ENCODE measurements at regions not wholly inside any gene's neighbourhood (a gene's known extent, or its start where the extent isn't known, plus 50 kb on each side); places are given as distances from the start of the nearest gene placed in this dataset.

DNA sequence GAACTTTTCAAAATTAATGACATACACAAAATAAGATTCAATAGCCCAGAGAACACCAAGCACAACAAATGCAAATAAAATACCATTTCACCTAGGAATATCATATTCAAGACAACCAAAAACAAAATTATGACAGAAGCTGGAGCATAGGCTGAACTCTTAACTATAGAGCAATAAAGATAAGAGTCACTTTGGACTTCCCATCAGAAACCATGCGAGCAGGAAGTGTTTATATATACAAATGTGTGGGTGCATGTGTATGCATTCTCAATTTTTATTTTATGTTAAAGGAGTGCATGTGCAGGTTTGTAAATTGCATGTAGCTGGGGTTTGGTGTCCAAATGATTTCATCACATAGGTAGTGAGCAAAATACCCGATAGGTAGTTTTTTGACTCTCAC is 291.6 kb downstream of the ARAP2 start:
- H3K27me3 Mint-ChIP-seq = no peaks in the 10 kb centered on the region
- ATAC-seq = no peak
- POLR2A ChIA-PET = no interaction called here

DNA sequence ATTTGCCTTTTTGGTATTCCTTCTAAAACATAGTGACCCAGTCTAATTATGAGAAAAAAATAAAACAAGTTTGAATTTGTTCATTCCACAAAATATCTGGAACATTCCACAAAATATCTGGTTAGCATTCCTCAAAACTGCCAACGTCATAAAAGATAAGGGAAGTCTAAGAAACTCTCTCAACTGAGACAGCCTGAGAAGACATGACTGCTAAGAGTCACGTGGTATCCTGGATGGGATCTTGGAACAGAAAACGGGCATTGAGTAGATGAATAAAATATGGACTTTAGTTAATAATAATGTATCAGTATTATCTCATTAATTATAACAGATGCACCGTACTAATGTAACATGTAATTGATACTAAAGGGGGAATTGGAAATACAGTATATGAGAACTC is 280.9 kb downstream of the ARAP2 start:
- Mint-ChIP-seq H3K36me3 (ENCODE audit: low read depth) (no peaks in the 10 kb centered on the region), H3K9me3 (ENCODE audit: low read depth) (no peaks in the 10 kb centered on the region), H3K4me1 (peaks cover 5% of the 10 kb centered on the region), H3K4me3 (no peak overlapping the region), H3K27ac (no peak overlapping the region), H3K27me3 (no peaks in the 10 kb centered on the region)
- intact Hi-C loops (cut with DNase I, micrococcal nuclease) = no loop called here
- DNase-seq (no peak), ATAC-seq (no peak)
- POLR2A ChIA-PET = no interaction called here
- CTCF ChIA-PET = no interaction called here

More for the DNA sequence above, 291.6 kb downstream of the ARAP2 start:
- intact Hi-C loops (cut with DNase I, micrococcal nuclease) = no loop called here
- no peaks in the 10 kb centered on the region for H3K36me3 Mint-ChIP-seq (ENCODE audit: low read depth)
- peaks cover 22% of the 10 kb centered on the region for H3K9me3 Mint-ChIP-seq (ENCODE audit: low read depth)
- H3K27ac Mint-ChIP-seq = no peak overlapping the region
- no peaks in the 10 kb centered on the region for H3K4me1 Mint-ChIP-seq
- H3K4me3 Mint-ChIP-seq = no peak overlapping the region
- CTCF ChIA-PET = interaction anchor here (0.7 kb wide), 1 partner anchor 22 kb away, joined by 3 read pairs; no protein-coding TSS in a partner anchor
- DNase-seq = no peak

DNA sequence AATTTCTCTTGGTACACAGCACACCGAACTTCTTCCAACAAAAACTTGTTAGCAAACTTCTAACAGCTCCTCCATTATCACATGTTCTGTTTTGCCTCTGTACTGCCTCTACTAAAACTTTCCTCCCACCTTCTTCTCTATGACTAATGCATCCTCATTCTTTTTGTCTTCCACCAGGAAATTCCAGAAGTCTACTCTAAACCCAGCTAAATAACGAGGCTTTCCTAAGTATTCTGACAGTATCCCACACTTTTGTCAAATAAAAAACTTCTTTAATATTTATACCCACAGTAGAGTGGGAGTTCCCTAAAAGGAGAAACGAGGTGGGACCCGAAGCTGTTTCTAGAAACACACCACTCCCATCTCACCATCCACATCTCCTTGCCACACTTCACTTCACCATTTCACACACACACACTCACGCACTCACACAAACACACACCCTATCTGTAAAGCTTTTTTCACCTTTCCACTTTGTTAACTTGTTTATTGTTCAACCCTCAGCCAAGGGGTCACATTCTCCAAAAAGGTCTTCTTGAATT is 280.3 kb downstream of the ARAP2 start:
- Mint-ChIP-seq H3K27ac (no peak overlapping the region), H3K9me3 (ENCODE audit: low read depth) (no peaks in the 10 kb centered on the region), H3K4me1 (peaks cover 5% of the 10 kb centered on the region), H3K4me3 (no peak overlapping the region), H3K36me3 (ENCODE audit: low read depth) (no peaks in the 10 kb centered on the region), H3K27me3 (no peaks in the 10 kb centered on the region)
- intact Hi-C loops (cut with DNase I, micrococcal nuclease) = no loop called here
- ATAC-seq (no peak), DNase-seq (no peak)
- ChIA-PET CTCF (interaction anchor here (0.6 to 1.3 kb wide), 2 partner anchors 29 to 556 kb away, joined by 3 read pairs; no protein-coding TSS in a partner anchor), POLR2A (no interaction called here)

DNA sequence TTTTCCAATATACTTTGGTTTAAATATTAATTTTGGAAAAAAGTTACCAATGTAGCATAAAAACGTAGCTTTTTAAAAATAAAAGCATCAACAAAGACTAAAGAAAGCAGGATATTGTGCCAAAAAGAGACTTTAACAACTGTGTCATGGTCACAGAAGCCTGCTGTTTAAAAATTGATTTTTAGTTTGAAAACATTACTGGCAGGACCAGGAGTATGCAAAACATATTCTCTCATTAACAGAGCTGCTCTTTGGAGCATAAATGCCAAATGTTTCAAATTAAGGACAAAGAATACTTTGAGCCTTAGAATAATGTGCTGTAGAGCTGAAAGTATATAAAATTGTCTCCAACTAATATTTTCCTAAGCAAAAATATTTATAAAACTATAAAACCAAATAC is 279.0 kb downstream of the ARAP2 start:
- ChIA-PET POLR2A (no interaction called here), CTCF (interaction anchor here (1.3 kb wide), 1 partner anchor 31 kb away, joined by 3 read pairs; no protein-coding TSS in a partner anchor)
- Mint-ChIP-seq H3K27ac (no peak overlapping the region), H3K9me3 (ENCODE audit: low read depth) (no peaks in the 10 kb centered on the region), H3K4me3 (no peak overlapping the region), H3K4me1 (peaks cover 5% of the 10 kb centered on the region), H3K36me3 (ENCODE audit: low read depth) (no peaks in the 10 kb centered on the region), H3K27me3 (peaks cover 2% of the 10 kb centered on the region)
- no peak for ATAC-seq
- DNase-seq = no peak
- intact Hi-C loops (cut with DNase I, micrococcal nuclease) = no loop called here

DNA sequence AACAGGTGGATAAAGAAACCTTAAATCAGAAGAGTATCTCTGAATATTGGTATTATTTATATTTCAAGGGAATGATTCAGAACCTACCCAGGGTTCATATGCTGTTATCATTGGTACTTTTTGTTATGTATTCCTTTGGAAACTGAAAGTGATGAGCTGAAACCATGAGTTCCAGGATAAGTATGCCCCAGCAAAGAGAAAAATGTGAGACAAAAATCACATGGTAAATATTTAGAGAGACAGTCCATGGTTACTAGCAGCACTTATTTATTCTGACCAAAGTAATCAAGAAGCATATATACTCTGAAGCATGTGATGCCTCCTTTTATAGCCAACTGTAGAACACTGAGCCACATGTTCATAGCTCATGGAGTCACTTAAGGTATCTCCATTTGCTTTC is 277.7 kb downstream of the ARAP2 start:
- intact Hi-C loops (cut with DNase I, micrococcal nuclease) = no loop called here
- POLR2A ChIA-PET = no interaction called here

DNA sequence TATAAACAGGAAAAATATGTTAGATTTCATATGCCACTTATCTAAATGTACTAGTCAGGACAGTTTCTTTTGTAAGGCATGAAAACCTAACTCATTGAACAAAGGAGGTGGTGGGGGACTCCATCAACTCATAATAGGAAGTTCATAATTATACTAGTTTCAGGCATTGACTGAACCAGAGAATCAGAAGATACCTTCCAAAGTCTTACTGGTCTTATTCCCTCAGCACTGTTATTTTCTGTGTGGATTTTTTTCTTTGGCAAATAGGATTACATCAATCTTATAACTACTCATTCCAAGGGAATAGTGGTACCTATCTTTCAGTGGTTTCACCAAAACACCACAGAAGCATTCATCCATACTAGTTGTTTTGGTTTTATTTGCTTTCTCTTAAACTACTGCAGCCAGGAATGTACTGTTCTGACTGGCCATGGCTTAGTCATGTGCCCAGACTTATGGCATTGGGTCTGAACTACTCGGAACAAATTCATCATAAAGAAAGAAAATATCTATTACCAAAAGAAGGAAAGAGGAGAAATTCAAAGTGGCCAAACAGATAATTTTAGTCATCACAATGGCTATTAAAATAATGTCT is 273.9 kb downstream of the ARAP2 start:
- intact Hi-C loops (cut with DNase I, micrococcal nuclease) = loop anchor here (1.0 to 10.0 kb wide), 4 partner anchors 111 to 424 kb away; no protein-coding TSS in a partner anchor
- H3K27ac Mint-ChIP-seq = no peak overlapping the region
- H3K9me3 Mint-ChIP-seq (ENCODE audit: low read depth) = no peaks in the 10 kb centered on the region
- CTCF ChIA-PET = no interaction called here
- H3K4me3 Mint-ChIP-seq = no peak overlapping the region
- H3K4me1 Mint-ChIP-seq = peaks cover 10% of the 10 kb centered on the region
- no peaks in the 10 kb centered on the region for H3K36me3 Mint-ChIP-seq (ENCODE audit: low read depth)
- POLR2A ChIA-PET = no interaction called here
- peak; percentile 81 for ATAC-seq
- peak; percentile 42 for DNase-seq
- H3K27me3 Mint-ChIP-seq = peaks cover 6% of the 10 kb centered on the region

More for the DNA sequence above, 277.7 kb downstream of the ARAP2 start:
- Mint-ChIP-seq H3K9me3 (ENCODE audit: low read depth) (no peaks in the 10 kb centered on the region), H3K27ac (no peak overlapping the region), H3K4me3 (no peak overlapping the region), H3K27me3 (peaks cover 2% of the 10 kb centered on the region), H3K4me1 (peaks cover 9% of the 10 kb centered on the region), H3K36me3 (ENCODE audit: low read depth) (no peaks in the 10 kb centered on the region)
- no peak for ATAC-seq
- CTCF ChIA-PET = no interaction called here
- no peak for DNase-seq

DNA sequence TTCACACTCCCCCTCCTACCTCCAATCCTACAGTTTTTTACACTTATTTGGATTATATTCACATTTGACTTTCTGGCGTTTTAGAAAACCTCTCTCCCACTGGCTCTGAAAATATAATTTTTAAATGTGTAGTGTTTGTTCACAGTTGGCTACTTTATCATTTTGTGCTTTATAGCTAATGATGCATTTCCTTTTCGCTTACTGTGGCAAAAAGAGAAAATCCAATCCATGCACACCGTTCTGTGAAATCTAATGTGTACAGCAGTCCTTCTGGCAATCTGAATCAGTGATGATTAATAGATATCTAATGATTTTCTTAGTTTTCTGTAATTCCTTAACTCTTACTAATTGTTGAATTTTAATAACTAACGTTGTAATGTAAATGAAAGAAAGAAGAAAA is 271.5 kb downstream of the ARAP2 start:
- intact Hi-C loops (cut with DNase I, micrococcal nuclease) = loop anchor here in 1 of 2 experiments (10.0 kb wide), 1 partner anchor 352 kb away; no protein-coding TSS in a partner anchor

DNA sequence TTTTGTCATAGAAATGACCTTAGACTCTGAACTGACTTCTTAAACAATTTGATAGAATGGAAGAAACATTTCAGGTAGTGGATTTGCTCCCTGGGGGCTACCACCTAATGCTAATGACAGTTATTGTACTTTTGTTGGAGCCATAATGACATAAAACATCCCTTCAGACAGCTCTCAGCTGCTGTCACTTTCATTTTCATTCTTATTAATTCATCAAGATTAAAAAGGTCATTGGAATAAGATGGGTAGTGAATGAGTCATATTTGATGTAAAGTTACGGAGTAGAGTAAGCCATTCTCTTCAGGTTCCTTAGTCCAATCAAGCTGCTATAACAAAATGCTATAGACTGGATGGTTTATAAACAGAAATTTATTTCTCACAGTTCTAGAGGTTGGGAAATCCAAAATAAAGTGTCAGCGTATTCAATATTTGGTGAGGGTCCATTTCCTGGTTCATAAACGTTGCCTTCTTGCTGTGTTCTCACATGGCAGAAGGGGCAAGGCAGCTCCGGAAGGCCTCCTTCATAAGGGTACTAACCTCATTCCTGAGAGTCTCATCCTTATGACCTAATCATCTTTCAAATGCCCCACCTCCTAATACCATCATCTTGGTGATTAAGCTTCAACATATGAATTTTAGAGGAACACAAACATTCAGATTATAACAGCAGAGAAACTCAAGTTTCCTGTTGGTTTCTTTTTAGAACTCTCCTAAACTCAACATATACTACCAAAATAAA is 268.5 kb downstream of the ARAP2 start:
- intact Hi-C loops (cut with DNase I, micrococcal nuclease) = loop anchor here in 1 of 2 experiments (1.0 to 10.0 kb wide), 2 partner anchors 349 to 419 kb away; no protein-coding TSS in a partner anchor
- peak; percentile 95 for ATAC-seq
- Mint-ChIP-seq H3K36me3 (ENCODE audit: low read depth) (no peaks in the 10 kb centered on the region), H3K4me3 (no peak overlapping the region), H3K9me3 (ENCODE audit: low read depth) (no peaks in the 10 kb centered on the region), H3K4me1 (peaks cover 14% of the 10 kb centered on the region), H3K27ac (no peak overlapping the region), H3K27me3 (peaks cover 4% of the 10 kb centered on the region)
- DNase-seq = no peak
- CTCF ChIA-PET = no interaction called here
- POLR2A ChIA-PET = interaction anchor here (0.6 kb wide), 2 partner anchors 9 to 267 kb away, joined by 5 to 6 read pairs; no protein-coding TSS in a partner anchor

More for the DNA sequence above, 271.5 kb downstream of the ARAP2 start:
- DNase-seq = no peak
- peaks cover 6% of the 10 kb centered on the region for H3K27me3 Mint-ChIP-seq
- H3K4me1 Mint-ChIP-seq = peaks cover 18% of the 10 kb centered on the region
- no peaks in the 10 kb centered on the region for H3K9me3 Mint-ChIP-seq (ENCODE audit: low read depth)
- H3K4me3 Mint-ChIP-seq = no peak overlapping the region
- H3K36me3 Mint-ChIP-seq (ENCODE audit: low read depth) = no peaks in the 10 kb centered on the region
- ChIA-PET POLR2A (no interaction called here), CTCF (no interaction called here)
- no peak for ATAC-seq
- no peak overlapping the region for H3K27ac Mint-ChIP-seq

DNA sequence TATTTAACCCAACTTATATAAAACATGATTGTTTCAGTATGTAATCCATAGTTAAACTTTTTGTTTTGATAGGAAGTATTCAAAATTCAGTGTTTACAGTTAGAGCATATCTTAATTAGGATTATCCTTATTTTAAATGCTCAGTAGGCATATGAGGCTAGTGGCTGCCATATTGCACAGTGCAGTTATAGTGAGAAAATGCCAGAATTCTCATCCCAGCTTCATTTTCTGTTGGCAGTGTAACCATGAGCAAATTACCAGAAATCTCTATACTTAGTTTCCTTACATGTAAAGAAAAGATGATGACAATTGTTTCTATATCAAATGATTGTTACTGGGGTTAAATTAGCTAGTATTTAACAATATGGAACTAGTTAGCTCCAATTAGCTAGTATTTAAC is 265.8 kb downstream of the ARAP2 start:
- ATAC-seq (no peak), DNase-seq (no peak)
- POLR2A ChIA-PET = no interaction called here
- Mint-ChIP-seq H3K36me3 (ENCODE audit: low read depth) (no peaks in the 10 kb centered on the region), H3K4me3 (no peak overlapping the region), H3K27me3 (peaks cover 4% of the 10 kb centered on the region), H3K27ac (no peak overlapping the region), H3K4me1 (peaks cover 17% of the 10 kb centered on the region), H3K9me3 (ENCODE audit: low read depth) (no peaks in the 10 kb centered on the region)
- intact Hi-C loops (cut with DNase I, micrococcal nuclease) = loop anchor here in 1 of 2 experiments (10.0 kb wide), 1 partner anchor 346 kb away; no protein-coding TSS in a partner anchor
- CTCF ChIA-PET = interaction anchor here (0.6 kb wide), 1 partner anchor 1708 kb away, joined by 3 read pairs; no protein-coding TSS in a partner anchor

DNA sequence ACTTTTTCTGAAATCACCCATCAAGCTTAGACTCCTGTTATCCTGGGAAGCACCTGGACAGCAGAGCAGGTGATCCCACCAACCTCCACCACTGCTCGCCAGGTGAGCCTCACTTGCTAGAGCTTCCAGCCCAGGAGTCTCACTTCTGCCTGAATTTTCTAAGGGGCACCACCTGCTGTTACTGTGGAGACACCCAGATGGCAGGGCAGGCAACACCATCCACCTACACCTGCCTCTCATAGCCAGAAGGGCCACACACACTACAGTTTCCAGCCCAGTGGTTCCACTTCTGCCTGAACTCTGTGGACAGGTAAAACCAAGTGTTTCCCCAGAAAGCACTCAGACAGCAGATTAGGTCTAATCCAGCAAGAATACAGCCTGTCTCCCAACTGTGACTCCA is 262.0 kb downstream of the ARAP2 start:
- no peak for ATAC-seq
- peaks cover 7% of the 10 kb centered on the region for H3K4me1 Mint-ChIP-seq
- H3K27me3 Mint-ChIP-seq = peaks cover 3% of the 10 kb centered on the region
- peaks cover 4% of the 10 kb centered on the region for H3K9me3 Mint-ChIP-seq (ENCODE audit: low read depth)
- no peak overlapping the region for H3K4me3 Mint-ChIP-seq
- H3K27ac Mint-ChIP-seq = no peak overlapping the region
- POLR2A ChIA-PET = no interaction called here
- no peaks in the 10 kb centered on the region for H3K36me3 Mint-ChIP-seq (ENCODE audit: low read depth)
- intact Hi-C loops (cut with DNase I, micrococcal nuclease) = no loop called here
- no peak for DNase-seq
- CTCF ChIA-PET = no interaction called here

DNA sequence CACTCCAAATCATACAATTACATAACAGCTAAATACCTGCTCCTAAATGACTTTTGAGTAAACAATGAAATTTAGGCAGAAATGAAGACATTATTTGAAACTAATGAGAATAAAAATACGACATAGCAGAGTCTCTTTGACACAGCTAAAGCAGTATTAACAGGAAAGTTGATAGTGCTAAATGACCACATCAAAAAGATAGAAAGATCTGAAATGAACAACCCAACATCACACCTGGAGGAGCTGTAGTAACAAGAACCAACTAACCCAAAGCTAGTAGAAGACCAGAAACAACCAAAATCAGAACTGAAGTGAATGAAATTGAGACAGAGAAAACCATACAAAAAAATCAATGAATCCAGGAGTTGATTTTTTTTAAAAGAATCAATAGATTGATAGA is 257.8 kb downstream of the ARAP2 start:
- intact Hi-C loops (cut with DNase I, micrococcal nuclease) = no loop called here
- Mint-ChIP-seq H3K9me3 (ENCODE audit: low read depth) (peaks cover 4% of the 10 kb centered on the region), H3K4me1 (peaks cover 4% of the 10 kb centered on the region), H3K27me3 (peaks cover 3% of the 10 kb centered on the region), H3K36me3 (ENCODE audit: low read depth) (no peaks in the 10 kb centered on the region), H3K27ac (no peak overlapping the region), H3K4me3 (no peak overlapping the region)
- ChIA-PET POLR2A (no interaction called here), CTCF (interaction anchor here (1.0 kb wide), 1 partner anchor 413 kb away, joined by 3 read pairs; no protein-coding TSS in a partner anchor)
- ATAC-seq (no peak), DNase-seq (no peak)

DNA sequence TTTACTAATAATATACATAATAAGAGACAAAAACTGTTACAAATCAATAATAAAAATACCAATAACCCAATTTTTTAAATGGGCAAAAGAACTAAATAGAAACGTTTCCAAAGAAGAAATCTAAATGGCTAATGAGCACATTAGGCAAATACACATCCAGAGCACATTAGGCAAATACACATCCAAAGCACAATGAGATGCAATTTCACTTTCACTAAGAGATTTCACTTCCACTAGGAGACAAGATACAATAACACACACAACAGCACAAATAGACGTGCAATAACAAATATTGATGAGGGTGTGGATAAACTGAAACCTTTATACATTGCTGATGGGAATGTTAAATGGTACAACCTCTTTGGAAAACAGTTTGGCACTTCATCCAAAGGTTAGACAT is 250.7 kb downstream of the ARAP2 start:
- H3K4me3 Mint-ChIP-seq = no peak overlapping the region
- ChIA-PET POLR2A (no interaction called here), CTCF (no interaction called here)
- intact Hi-C loops (cut with DNase I, micrococcal nuclease) = no loop called here
- H3K27me3 Mint-ChIP-seq = no peaks in the 10 kb centered on the region
- no peaks in the 10 kb centered on the region for H3K4me1 Mint-ChIP-seq
- ATAC-seq = no peak
- no peak for DNase-seq
- no peaks in the 10 kb centered on the region for H3K36me3 Mint-ChIP-seq (ENCODE audit: low read depth)
- no peaks in the 10 kb centered on the region for H3K9me3 Mint-ChIP-seq (ENCODE audit: low read depth)
- no peak overlapping the region for H3K27ac Mint-ChIP-seq
